Omental fat pad (tissue), 1 donor: ENCODE measurements at regions not wholly inside any gene's neighbourhood (a gene's known extent, or its start where the extent isn't known, plus 50 kb on each side); places are given as distances from the start of the nearest gene placed in this dataset. TPM values are rescaled to one million over a fixed set of nuclear protein-coding genes. Genes with fewer than 3 reads are reported as not detected.

ENCODE experiments used
- small RNA-seq: library from RNA; depleted of rRNA; stranded (forward); fragments of <200 nt; gene quantifications from one replicate; pipeline ENCODE3, GENCODE V24; 2016

Small RNAs in the stretch of these regions (small RNA-seq; reads per million reads assigned to genes)
- gene HSPE1P19 (not detected), gene RF00012 (not detected), gene RNU6-712P (not detected)
